ENCODE measurements at regions not wholly inside any gene's neighbourhood (a gene's known extent, or its start where the extent isn't known, plus 50 kb on each side); places are given as distances from the start of the nearest gene placed in this dataset.

GRCh38 chr10:61139592-61139953 lies 195.6 kb upstream of the RHOBTB1 start:
- TF ChIP-seq, protein P1, sequence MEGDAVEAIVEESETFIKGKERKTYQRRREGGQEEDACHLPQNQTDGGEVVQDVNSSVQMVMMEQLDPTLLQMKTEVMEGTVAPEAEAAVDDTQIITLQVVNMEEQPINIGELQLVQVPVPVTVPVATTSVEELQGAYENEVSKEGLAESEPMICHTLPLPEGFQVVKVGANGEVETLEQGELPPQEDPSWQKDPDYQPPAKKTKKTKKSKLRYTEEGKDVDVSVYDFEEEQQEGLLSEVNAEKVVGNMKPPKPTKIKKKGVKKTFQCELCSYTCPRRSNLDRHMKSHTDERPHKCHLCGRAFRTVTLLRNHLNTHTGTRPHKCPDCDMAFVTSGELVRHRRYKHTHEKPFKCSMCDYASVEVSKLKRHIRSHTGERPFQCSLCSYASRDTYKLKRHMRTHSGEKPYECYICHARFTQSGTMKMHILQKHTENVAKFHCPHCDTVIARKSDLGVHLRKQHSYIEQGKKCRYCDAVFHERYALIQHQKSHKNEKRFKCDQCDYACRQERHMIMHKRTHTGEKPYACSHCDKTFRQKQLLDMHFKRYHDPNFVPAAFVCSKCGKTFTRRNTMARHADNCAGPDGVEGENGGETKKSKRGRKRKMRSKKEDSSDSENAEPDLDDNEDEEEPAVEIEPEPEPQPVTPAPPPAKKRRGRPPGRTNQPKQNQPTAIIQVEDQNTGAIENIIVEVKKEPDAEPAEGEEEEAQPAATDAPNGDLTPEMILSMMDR (IDR thresholded peaks at IDR 0.05), result no peak
- no peak for TF ChIP-seq EZH2 (IDR thresholded peaks at IDR 0.05; ENCODE audit: borderline replicate concordance, insufficient read depth, low read depth, low read length, poor library complexity, severe bottlenecking)

All from B cell (primary cell).